Activated T-helper 17 cell treated with anti-CD3 and anti-CD28 coated beads, Interleukin-2, amount 50 U/mL, for 72 hours (primary cell): ENCODE measurements at regions not wholly inside any gene's neighbourhood (a gene's known extent, or its start where the extent isn't known, plus 50 kb on each side); places are given as distances from the start of the nearest gene placed in this dataset.

Experiments
- ATAC-seq: fragments of 150-1000 bp; cut with Tn5 transposase; replicated peaks from 2 replicates; pipeline ENCODE4 v1.10.0; 2021; ENCODE audit warnings: mild to moderate bottlenecking, moderate library complexity
- H3K27ac Mint-ChIP-seq: one replicate; pipeline ENCODE4 v1.8.0; 2022; ENCODE audit warnings: mixed read lengths
- H3K27me3 Mint-ChIP-seq: one replicate; pipeline ENCODE4 v1.8.0; 2022; ENCODE audit warnings: mixed read lengths
- H3K36me3 Mint-ChIP-seq: one replicate; pipeline ENCODE4 v1.8.0; 2022; ENCODE audit warnings: low read depth, mild to moderate bottlenecking, mixed read lengths
- H3K4me1 Mint-ChIP-seq: one replicate; pipeline ENCODE4 v1.8.0; 2022; ENCODE audit warnings: mixed read lengths
- H3K4me3 Mint-ChIP-seq: one replicate; pipeline ENCODE4 v1.8.0; 2022; ENCODE audit warnings: mild to moderate bottlenecking, mixed read lengths
- H3K9me3 Mint-ChIP-seq: one replicate; pipeline ENCODE4 v1.8.0; 2022; ENCODE audit warnings: mixed read lengths

GRCh38 chr6:139690007-139690406, 315.6 kb upstream of the CITED2 start:
- H3K36me3 Mint-ChIP-seq, result no peaks in the 10 kb centered on the region
- no peak overlapping the region for H3K4me3 Mint-ChIP-seq

GRCh38 chr6:139687055-139687454, 312.6 kb upstream of the CITED2 start:
- Mint-ChIP-seq H3K27me3 (peaks cover 12% of the 10 kb centered on the region), H3K9me3 (peaks cover 3% of the 10 kb centered on the region), H3K36me3 (no peaks in the 10 kb centered on the region), H3K4me3 (no peak overlapping the region), H3K27ac (no peak overlapping the region), H3K4me1 (no peaks in the 10 kb centered on the region)
- ATAC-seq, result no peak

More at GRCh38 chr6:139690007-139690406, 315.6 kb upstream of the CITED2 start:
- Mint-ChIP-seq H3K4me1 (no peaks in the 10 kb centered on the region), H3K27me3 (peaks cover 12% of the 10 kb centered on the region), H3K27ac (no peak overlapping the region), H3K9me3 (peaks cover 3% of the 10 kb centered on the region)
- ATAC-seq, result no peak

GRCh38 chr6:139686308-139686707, 311.9 kb upstream of the CITED2 start:
- Mint-ChIP-seq H3K36me3 (no peaks in the 10 kb centered on the region), H3K4me3 (no peak overlapping the region), H3K27ac (no peak overlapping the region), H3K27me3 (peaks cover 9% of the 10 kb centered on the region), H3K4me1 (no peaks in the 10 kb centered on the region), H3K9me3 (peaks cover under 1% of the 10 kb centered on the region)
- no peak for ATAC-seq

- Mint-ChIP-seq H3K4me1 (no peaks in the 10 kb centered on the region), H3K27me3 (peaks cover 9% of the 10 kb centered on the region)
Measured at GRCh38 chr6:139685009-139685408, 310.6 kb upstream of the CITED2 start.

GRCh38 chr6:139680819-139681218, 306.4 kb upstream of the CITED2 start:
- no peak for ATAC-seq
- H3K4me1 Mint-ChIP-seq, result no peaks in the 10 kb centered on the region
- H3K9me3 Mint-ChIP-seq, result no peaks in the 10 kb centered on the region
- H3K4me3 Mint-ChIP-seq, result no peak overlapping the region
- H3K36me3 Mint-ChIP-seq, result no peaks in the 10 kb centered on the region
- no peaks in the 10 kb centered on the region for H3K27me3 Mint-ChIP-seq
- no peak overlapping the region for H3K27ac Mint-ChIP-seq

More at GRCh38 chr6:139685009-139685408, 310.6 kb upstream of the CITED2 start:
- Mint-ChIP-seq H3K36me3 (no peaks in the 10 kb centered on the region), H3K4me3 (no peak overlapping the region), H3K9me3 (no peaks in the 10 kb centered on the region), H3K27ac (no peak overlapping the region)
- ATAC-seq, result no peak

- Mint-ChIP-seq H3K27me3 (no peaks in the 10 kb centered on the region), H3K36me3 (no peaks in the 10 kb centered on the region), H3K4me3 (no peak overlapping the region), H3K9me3 (no peaks in the 10 kb centered on the region), H3K27ac (no peak overlapping the region), H3K4me1 (no peaks in the 10 kb centered on the region)
- no peak for ATAC-seq
Measured at GRCh38 chr6:139679516-139680179, 305.2 kb upstream of the CITED2 start.

GRCh38 chr6:139676718-139677117, 302.3 kb upstream of the CITED2 start:
- Mint-ChIP-seq H3K27ac (no peak overlapping the region), H3K27me3 (no peaks in the 10 kb centered on the region), H3K9me3 (peaks cover 3% of the 10 kb centered on the region), H3K4me3 (no peak overlapping the region), H3K36me3 (no peaks in the 10 kb centered on the region), H3K4me1 (no peaks in the 10 kb centered on the region)
- no peak for ATAC-seq

- peaks cover 3% of the 10 kb centered on the region for H3K27me3 Mint-ChIP-seq
Measured at GRCh38 chr6:139666284-139666683, 291.8 kb upstream of the CITED2 start.

GRCh38 chr6:139663996-139664395, 289.5 kb upstream of the CITED2 start:
- Mint-ChIP-seq H3K27me3 (peaks cover 3% of the 10 kb centered on the region), H3K27ac (no peak overlapping the region), H3K36me3 (no peaks in the 10 kb centered on the region), H3K4me1 (no peaks in the 10 kb centered on the region), H3K4me3 (no peak overlapping the region), H3K9me3 (peaks cover 6% of the 10 kb centered on the region)
- ATAC-seq, result no peak

More at GRCh38 chr6:139666284-139666683, 291.8 kb upstream of the CITED2 start:
- H3K4me1 Mint-ChIP-seq, result no peaks in the 10 kb centered on the region
- ATAC-seq, result no peak
- no peak overlapping the region for H3K4me3 Mint-ChIP-seq
- H3K9me3 Mint-ChIP-seq, result peaks cover 3% of the 10 kb centered on the region
- no peaks in the 10 kb centered on the region for H3K36me3 Mint-ChIP-seq
- H3K27ac Mint-ChIP-seq, result no peak overlapping the region

- H3K27ac Mint-ChIP-seq, result no peak overlapping the region
- H3K36me3 Mint-ChIP-seq, result no peaks in the 10 kb centered on the region
- H3K4me1 Mint-ChIP-seq, result no peaks in the 10 kb centered on the region
- H3K4me3 Mint-ChIP-seq, result no peak overlapping the region
- ATAC-seq, result no peak
- H3K27me3 Mint-ChIP-seq, result no peaks in the 10 kb centered on the region
- H3K9me3 Mint-ChIP-seq, result peaks cover 6% of the 10 kb centered on the region
Measured at GRCh38 chr6:139659711-139660110, 285.3 kb upstream of the CITED2 start.

GRCh38 chr6:139659196-139659595, 284.7 kb upstream of the CITED2 start:
- Mint-ChIP-seq H3K9me3 (peaks cover 5% of the 10 kb centered on the region), H3K36me3 (no peaks in the 10 kb centered on the region), H3K27ac (no peak overlapping the region), H3K4me1 (no peaks in the 10 kb centered on the region), H3K27me3 (no peaks in the 10 kb centered on the region), H3K4me3 (no peak overlapping the region)
- no peak for ATAC-seq

GRCh38 chr6:139657119-139657518, 282.7 kb upstream of the CITED2 start:
- peaks cover 3% of the 10 kb centered on the region for H3K9me3 Mint-ChIP-seq
- no peaks in the 10 kb centered on the region for H3K4me1 Mint-ChIP-seq
- ATAC-seq, result no peak
- no peaks in the 10 kb centered on the region for H3K27me3 Mint-ChIP-seq
- no peak overlapping the region for H3K27ac Mint-ChIP-seq
- no peak overlapping the region for H3K4me3 Mint-ChIP-seq
- H3K36me3 Mint-ChIP-seq, result no peaks in the 10 kb centered on the region

- no peak for ATAC-seq
- Mint-ChIP-seq H3K27ac (no peak overlapping the region), H3K36me3 (no peaks in the 10 kb centered on the region), H3K27me3 (no peaks in the 10 kb centered on the region), H3K4me1 (no peaks in the 10 kb centered on the region), H3K4me3 (no peak overlapping the region), H3K9me3 (peaks cover 3% of the 10 kb centered on the region)
Measured at GRCh38 chr6:139655783-139656705, 281.6 kb upstream of the CITED2 start.

GRCh38 chr6:139654888-139655782, 280.7 kb upstream of the CITED2 start:
- Mint-ChIP-seq H3K27ac (no peak overlapping the region), H3K36me3 (no peaks in the 10 kb centered on the region), H3K9me3 (no peaks in the 10 kb centered on the region), H3K4me1 (no peaks in the 10 kb centered on the region), H3K4me3 (no peak overlapping the region), H3K27me3 (no peaks in the 10 kb centered on the region)
- no peak for ATAC-seq
